Activated T-helper 17 cell treated with anti-CD3 and anti-CD28 coated beads, Interleukin-2, amount 50 U/mL, for 72 hours (primary cell): ENCODE measurements at regions not wholly inside any gene's neighbourhood (a gene's known extent, or its start where the extent isn't known, plus 50 kb on each side); places are given as distances from the start of the nearest gene placed in this dataset.

ENCODE experiments used
- ATAC-seq: fragments of 150-1000 bp; cut with Tn5 transposase; replicated peaks from 2 replicates; pipeline ENCODE4 v1.10.0; 2021; ENCODE audit warnings: mild to moderate bottlenecking, moderate library complexity
- H3K27ac Mint-ChIP-seq: one replicate; pipeline ENCODE4 v1.8.0; 2022; ENCODE audit warnings: mixed read lengths
- H3K27me3 Mint-ChIP-seq: one replicate; pipeline ENCODE4 v1.8.0; 2022; ENCODE audit warnings: mixed read lengths
- H3K36me3 Mint-ChIP-seq: one replicate; pipeline ENCODE4 v1.8.0; 2022; ENCODE audit warnings: low read depth, mild to moderate bottlenecking, mixed read lengths
- H3K4me1 Mint-ChIP-seq: one replicate; pipeline ENCODE4 v1.8.0; 2022; ENCODE audit warnings: mixed read lengths
- H3K4me3 Mint-ChIP-seq: one replicate; pipeline ENCODE4 v1.8.0; 2022; ENCODE audit warnings: mild to moderate bottlenecking, mixed read lengths
- H3K9me3 Mint-ChIP-seq: one replicate; pipeline ENCODE4 v1.8.0; 2022; ENCODE audit warnings: mixed read lengths

- no peaks in the 10 kb centered on the region for H3K9me3 Mint-ChIP-seq
- no peak overlapping the region for H3K27ac Mint-ChIP-seq
- no peak overlapping the region for H3K4me3 Mint-ChIP-seq
- no peaks in the 10 kb centered on the region for H3K36me3 Mint-ChIP-seq
- no peaks in the 10 kb centered on the region for H3K27me3 Mint-ChIP-seq
- no peaks in the 10 kb centered on the region for H3K4me1 Mint-ChIP-seq
- no peak for ATAC-seq
Observed at GRCh38 chr14:54188064-54188666, 208.6 kb upstream of the CDKN3 start.

DNA sequence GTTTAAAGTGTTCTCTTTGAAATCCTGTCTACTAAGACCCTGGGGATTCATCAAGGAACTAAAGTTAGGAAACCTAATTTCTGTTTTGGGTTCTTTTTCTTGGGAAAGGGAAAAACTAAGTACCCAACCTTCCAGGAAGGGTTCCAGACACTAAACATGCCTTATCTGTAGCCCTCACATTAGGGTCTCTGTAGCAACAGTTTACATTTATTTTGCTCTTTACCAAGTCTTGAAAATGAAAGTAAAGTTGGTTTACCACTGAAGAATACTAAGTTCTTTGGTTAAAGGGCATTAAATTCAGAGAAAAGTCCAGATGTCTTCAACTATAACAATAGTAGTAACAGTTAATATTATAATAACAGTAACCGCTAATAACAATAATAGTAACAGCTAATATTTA, 207.5 kb upstream of the CDKN3 start:
- H3K4me3 Mint-ChIP-seq = no peak overlapping the region
- no peaks in the 10 kb centered on the region for H3K27me3 Mint-ChIP-seq
- H3K27ac Mint-ChIP-seq = no peak overlapping the region
- H3K4me1 Mint-ChIP-seq = no peaks in the 10 kb centered on the region
- no peak for ATAC-seq
- H3K9me3 Mint-ChIP-seq = no peaks in the 10 kb centered on the region
- no peaks in the 10 kb centered on the region for H3K36me3 Mint-ChIP-seq

DNA sequence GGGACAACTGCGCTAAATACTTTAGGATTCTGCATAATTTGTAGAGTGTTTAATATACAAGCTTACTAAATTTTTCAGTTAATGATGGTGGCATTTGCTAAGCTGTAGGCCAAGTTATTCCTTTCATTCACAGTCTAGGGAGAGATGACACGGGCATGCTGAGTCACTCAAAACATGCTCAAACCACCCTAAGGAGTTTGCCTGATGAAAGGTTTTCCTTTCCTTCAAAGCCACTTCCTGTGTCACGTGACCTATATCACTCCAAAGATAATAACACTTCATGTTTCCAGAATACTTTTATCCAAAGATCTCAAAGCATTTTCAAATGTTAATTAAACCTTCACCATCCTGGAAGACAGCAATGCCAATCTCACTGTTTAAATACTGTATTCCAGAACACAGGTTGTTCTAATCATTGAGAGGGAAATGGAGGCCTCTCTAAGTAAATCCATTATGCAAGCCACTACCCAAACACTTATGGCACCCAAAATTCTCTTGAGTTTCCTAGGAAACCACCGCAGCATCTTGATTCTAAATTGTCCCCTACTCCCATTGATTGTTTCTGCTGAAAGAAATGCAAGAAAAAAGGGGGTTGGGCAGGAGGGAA, 207.0 kb upstream of the CDKN3 start:
- H3K9me3 Mint-ChIP-seq = no peaks in the 10 kb centered on the region
- no peak for ATAC-seq
- H3K4me3 Mint-ChIP-seq = no peak overlapping the region
- no peaks in the 10 kb centered on the region for H3K36me3 Mint-ChIP-seq
- H3K27ac Mint-ChIP-seq = no peak overlapping the region
- H3K4me1 Mint-ChIP-seq = no peaks in the 10 kb centered on the region
- H3K27me3 Mint-ChIP-seq = no peaks in the 10 kb centered on the region

GRCh38 chr14:54191846-54192245, 205.0 kb upstream of the CDKN3 start:
- Mint-ChIP-seq H3K36me3 (no peaks in the 10 kb centered on the region), H3K4me3 (no peak overlapping the region), H3K27ac (no peak overlapping the region), H3K27me3 (no peaks in the 10 kb centered on the region), H3K4me1 (no peaks in the 10 kb centered on the region), H3K9me3 (no peaks in the 10 kb centered on the region)
- no peak for ATAC-seq

DNA sequence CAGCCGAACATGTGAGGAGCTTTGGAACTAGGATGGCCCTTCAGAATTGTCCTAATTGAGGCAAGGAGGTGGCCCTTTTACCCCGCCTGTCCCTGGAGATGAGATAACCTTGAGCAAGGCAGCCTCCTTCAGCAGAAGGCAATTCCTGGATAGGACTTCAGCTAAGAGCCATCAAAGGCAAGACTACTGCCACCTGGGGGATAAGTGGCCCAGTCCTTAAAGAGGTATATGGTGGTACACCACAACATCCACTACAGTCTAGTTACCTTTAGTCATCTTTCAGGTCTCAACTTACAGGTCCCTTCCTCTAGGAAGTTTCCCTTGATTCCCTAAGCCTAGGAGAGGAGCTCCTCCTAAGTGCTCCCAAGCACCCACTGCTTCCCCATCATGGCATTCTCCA, 204.2 kb upstream of the CDKN3 start:
- Mint-ChIP-seq H3K36me3 (no peaks in the 10 kb centered on the region), H3K4me3 (no peak overlapping the region), H3K27me3 (no peaks in the 10 kb centered on the region), H3K4me1 (no peaks in the 10 kb centered on the region), H3K9me3 (no peaks in the 10 kb centered on the region), H3K27ac (no peak overlapping the region)
- no peak for ATAC-seq

DNA sequence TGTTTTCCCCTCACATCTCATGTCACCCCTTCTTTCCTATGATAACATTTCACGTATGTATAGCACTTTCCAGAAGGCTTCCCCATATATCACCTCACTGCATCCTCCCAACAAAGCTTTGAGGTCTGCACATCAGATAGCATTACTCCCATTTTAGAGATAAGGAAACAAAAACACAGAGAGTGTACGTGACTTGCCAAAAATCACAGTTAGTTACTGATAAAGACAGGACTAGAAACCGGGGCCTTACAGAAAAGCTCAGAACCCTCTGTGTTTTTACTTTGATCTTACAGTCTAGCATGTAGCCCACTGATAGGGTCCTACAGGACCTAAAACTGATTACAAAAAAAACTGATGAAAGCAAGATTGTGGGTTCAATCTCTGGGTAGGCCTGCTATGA, 202.9 kb upstream of the CDKN3 start:
- Mint-ChIP-seq H3K27me3 (no peaks in the 10 kb centered on the region), H3K4me3 (no peak overlapping the region), H3K36me3 (no peaks in the 10 kb centered on the region), H3K27ac (no peak overlapping the region), H3K4me1 (no peaks in the 10 kb centered on the region), H3K9me3 (peaks cover 9% of the 10 kb centered on the region)
- ATAC-seq = no peak

DNA sequence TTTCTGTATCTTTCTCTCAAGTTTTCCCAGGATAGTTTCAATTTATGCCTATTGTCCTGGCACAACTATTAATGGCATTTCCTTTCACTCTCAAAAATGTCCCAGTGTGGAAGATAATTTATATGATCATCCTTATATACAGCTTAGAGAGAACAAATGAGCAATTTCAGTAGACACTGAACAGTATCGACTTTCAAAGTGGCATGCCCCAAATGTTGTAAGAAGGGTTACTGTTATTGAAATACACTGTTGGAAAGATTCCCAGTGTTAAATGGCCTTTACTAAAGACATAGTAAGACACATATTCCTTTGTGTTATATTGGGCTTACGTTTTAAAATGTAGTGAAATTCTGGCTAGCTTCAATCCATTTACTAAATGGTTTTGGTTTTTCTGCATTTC, 202.3 kb upstream of the CDKN3 start:
- H3K4me1 Mint-ChIP-seq = no peaks in the 10 kb centered on the region
- no peak overlapping the region for H3K4me3 Mint-ChIP-seq
- H3K27me3 Mint-ChIP-seq = no peaks in the 10 kb centered on the region
- H3K9me3 Mint-ChIP-seq = peaks cover 10% of the 10 kb centered on the region
- H3K27ac Mint-ChIP-seq = no peak overlapping the region
- H3K36me3 Mint-ChIP-seq = no peaks in the 10 kb centered on the region
- ATAC-seq = no peak

DNA sequence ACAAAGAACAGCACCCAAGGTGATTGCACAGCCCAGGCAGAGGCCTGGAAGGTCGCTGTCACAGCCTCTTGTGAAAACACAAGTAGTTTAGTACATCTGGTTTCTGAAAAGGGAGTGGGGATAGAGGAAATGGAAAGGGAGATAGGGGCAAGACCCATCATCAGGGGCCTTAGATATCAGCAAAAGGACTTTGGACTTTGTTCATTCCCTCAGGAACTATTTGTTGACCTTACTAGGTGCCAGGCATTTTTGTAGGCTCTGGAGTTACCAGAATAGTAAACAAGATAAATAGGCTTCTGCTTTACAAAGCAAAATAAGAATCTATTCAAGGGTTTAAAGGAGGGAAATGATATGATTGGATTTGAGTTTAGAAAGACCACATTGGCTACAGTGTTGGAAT, 199.4 kb upstream of the CDKN3 start:
- peaks cover 10% of the 10 kb centered on the region for H3K9me3 Mint-ChIP-seq

DNA sequence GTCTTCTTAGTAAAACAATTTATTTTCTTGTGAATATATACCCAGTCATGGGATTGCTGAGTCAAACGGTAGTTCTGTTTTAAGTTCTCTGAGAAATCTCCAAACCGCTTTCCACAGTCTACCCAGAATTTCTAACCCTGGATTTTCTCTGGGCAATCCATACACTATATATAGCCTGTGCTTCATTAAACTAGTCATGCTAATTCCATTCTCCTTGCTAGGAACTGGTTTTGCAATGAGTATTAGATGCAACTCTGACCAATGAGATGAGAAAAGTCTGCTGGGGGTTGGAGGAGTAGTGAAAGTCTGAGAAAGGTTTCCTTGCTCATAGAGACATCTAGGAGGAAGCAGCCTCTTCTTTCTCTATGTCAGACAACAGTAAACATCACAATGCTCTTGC, 196.1 kb upstream of the CDKN3 start:
- H3K4me3 Mint-ChIP-seq = no peak overlapping the region
- peaks cover 10% of the 10 kb centered on the region for H3K9me3 Mint-ChIP-seq
- H3K36me3 Mint-ChIP-seq = no peaks in the 10 kb centered on the region
- no peak for ATAC-seq
- H3K27ac Mint-ChIP-seq = no peak overlapping the region
- H3K4me1 Mint-ChIP-seq = no peaks in the 10 kb centered on the region
- no peaks in the 10 kb centered on the region for H3K27me3 Mint-ChIP-seq

More for the DNA sequence above, 199.4 kb upstream of the CDKN3 start:
- Mint-ChIP-seq H3K36me3 (no peaks in the 10 kb centered on the region), H3K4me3 (no peak overlapping the region), H3K27ac (no peak overlapping the region), H3K27me3 (no peaks in the 10 kb centered on the region), H3K4me1 (no peaks in the 10 kb centered on the region)
- ATAC-seq = no peak

GRCh38 chr14:54202288-54202687, 194.5 kb upstream of the CDKN3 start:
- no peak overlapping the region for H3K4me3 Mint-ChIP-seq
- H3K27me3 Mint-ChIP-seq = peaks cover 6% of the 10 kb centered on the region
- ATAC-seq = no peak
- H3K9me3 Mint-ChIP-seq = peaks cover 10% of the 10 kb centered on the region
- H3K36me3 Mint-ChIP-seq = no peaks in the 10 kb centered on the region
- no peaks in the 10 kb centered on the region for H3K4me1 Mint-ChIP-seq
- H3K27ac Mint-ChIP-seq = no peak overlapping the region

DNA sequence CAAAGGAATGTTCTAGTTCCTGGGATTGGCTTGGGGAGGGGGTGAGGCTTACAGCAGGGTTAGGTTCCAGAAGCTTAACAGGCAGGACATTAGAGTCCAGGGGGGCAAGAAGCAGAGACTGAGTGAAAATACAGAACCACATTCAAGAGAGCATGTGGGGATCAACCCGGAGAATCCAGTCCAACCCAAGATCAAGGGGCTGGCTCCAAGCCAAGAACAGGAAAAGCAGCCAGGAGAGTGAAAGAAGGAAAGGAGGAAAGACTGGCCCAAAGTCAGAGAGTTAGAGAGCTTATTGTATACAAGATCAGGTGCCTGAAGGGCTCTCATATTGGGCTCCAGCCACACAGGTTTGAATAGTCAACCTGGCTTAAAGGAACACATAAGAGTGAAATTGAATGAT, 190.3 kb upstream of the CDKN3 start:
- peaks cover 13% of the 10 kb centered on the region for H3K27me3 Mint-ChIP-seq
- no peak overlapping the region for H3K27ac Mint-ChIP-seq
- no peaks in the 10 kb centered on the region for H3K4me1 Mint-ChIP-seq
- no peak for ATAC-seq
- H3K9me3 Mint-ChIP-seq = no peaks in the 10 kb centered on the region
- no peaks in the 10 kb centered on the region for H3K36me3 Mint-ChIP-seq
- no peak overlapping the region for H3K4me3 Mint-ChIP-seq

DNA sequence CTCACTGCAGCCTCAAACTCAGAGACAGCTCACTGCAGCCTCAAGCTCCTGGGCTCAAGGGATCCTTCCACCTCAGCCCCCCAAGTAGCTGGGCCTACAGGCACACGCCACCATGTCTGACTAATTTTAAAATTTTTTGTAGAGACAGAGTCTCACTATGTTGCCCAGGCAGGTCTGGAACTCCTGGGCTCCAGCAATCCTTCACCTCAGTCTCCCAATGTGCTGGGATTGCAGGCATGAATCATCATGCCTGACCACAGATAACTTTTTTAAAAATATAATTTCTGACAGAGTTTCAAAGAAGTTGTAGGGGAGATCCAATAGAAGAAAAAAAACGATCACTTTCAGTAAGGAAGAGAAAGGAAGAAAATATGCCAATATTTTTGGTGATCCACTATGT, 189.7 kb upstream of the CDKN3 start:
- Mint-ChIP-seq H3K9me3 (no peaks in the 10 kb centered on the region), H3K36me3 (no peaks in the 10 kb centered on the region), H3K4me3 (no peak overlapping the region), H3K4me1 (no peaks in the 10 kb centered on the region), H3K27ac (no peak overlapping the region), H3K27me3 (peaks cover 19% of the 10 kb centered on the region)
- ATAC-seq = no peak

GRCh38 chr14:54207476-54208462, 189.0 kb upstream of the CDKN3 start:
- Mint-ChIP-seq H3K27ac (no peak overlapping the region), H3K4me3 (no peak overlapping the region), H3K4me1 (no peaks in the 10 kb centered on the region), H3K9me3 (no peaks in the 10 kb centered on the region), H3K27me3 (peaks cover 19% of the 10 kb centered on the region), H3K36me3 (no peaks in the 10 kb centered on the region)
- no peak for ATAC-seq

DNA sequence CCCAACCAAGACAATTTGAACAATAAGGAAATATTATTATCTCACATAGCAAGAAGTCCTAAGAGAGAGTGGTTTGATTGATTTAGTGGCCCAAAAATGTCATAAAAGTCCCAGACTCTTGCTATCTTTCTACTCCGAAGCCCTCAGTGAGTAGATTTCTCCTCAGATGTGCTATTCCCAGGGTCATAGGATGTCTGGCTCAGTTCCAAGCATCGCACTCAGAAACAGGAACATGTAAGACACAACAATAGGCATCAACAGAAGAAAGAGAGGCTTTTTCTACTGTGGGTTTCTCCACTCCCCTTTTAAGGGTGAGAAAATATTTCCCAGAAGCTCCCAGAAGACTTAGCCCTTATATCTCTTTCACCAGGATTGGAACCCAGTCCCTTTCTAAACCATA, 188.1 kb upstream of the CDKN3 start:
- Mint-ChIP-seq H3K9me3 (no peaks in the 10 kb centered on the region), H3K4me3 (no peak overlapping the region), H3K4me1 (no peaks in the 10 kb centered on the region), H3K36me3 (no peaks in the 10 kb centered on the region), H3K27me3 (peaks cover 19% of the 10 kb centered on the region), H3K27ac (no peak overlapping the region)
- ATAC-seq = no peak
